Fibroblast of lung (primary cell): ENCODE measurements at regions not wholly inside any gene's neighbourhood (a gene's known extent, or its start where the extent isn't known, plus 50 kb on each side); places are given as distances from the start of the nearest gene placed in this dataset.

Experiments
- EZH2 ChIP-seq: IDR thresholded peaks from 2 replicates; pipeline ENCODE4 v1.5.1; 2012; ENCODE audit warnings: low read length, control low read depth, mild to moderate bottlenecking; ENCODE audit errors: missing control alignments
- TF ChIP-seq, protein P1 (sequence below), 2 donors: IDR thresholded peaks in 1 of 2; conservative IDR thresholded peaks in 1 of 2; 1 replicate in 1 of 2; 2 replicates in 1 of 2; pipeline ENCODE4 v1.5.1; 2011 to 2012; ENCODE audit warnings: low read length in 2 of 2, control low read depth in 1 of 2, inconsistent platforms in 1 of 2, low read depth in 1 of 2, mild to moderate bottlenecking in 1 of 2

DNA sequence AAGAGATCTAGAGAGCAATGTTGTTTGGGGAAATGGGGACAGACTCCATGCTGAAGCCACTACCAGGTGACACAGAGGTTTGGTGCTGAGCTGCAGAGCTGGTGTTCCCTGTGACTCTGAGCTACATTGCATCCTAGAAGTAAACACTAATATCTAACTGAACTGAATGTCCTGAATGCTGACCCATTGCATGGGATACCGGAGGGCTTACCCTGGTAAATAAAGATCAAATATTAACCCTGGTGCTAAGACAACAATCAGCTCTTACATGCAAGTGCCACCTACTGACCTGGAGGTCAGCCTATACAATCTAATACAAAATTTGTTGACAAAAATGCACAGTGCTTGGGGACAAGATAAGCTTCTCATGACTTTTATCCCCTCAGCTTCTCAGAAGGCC lies 851.3 kb upstream of the KCND2 start:
- TF ChIP-seq EZH2 = no peak
- TF ChIP-seq, protein P1, sequence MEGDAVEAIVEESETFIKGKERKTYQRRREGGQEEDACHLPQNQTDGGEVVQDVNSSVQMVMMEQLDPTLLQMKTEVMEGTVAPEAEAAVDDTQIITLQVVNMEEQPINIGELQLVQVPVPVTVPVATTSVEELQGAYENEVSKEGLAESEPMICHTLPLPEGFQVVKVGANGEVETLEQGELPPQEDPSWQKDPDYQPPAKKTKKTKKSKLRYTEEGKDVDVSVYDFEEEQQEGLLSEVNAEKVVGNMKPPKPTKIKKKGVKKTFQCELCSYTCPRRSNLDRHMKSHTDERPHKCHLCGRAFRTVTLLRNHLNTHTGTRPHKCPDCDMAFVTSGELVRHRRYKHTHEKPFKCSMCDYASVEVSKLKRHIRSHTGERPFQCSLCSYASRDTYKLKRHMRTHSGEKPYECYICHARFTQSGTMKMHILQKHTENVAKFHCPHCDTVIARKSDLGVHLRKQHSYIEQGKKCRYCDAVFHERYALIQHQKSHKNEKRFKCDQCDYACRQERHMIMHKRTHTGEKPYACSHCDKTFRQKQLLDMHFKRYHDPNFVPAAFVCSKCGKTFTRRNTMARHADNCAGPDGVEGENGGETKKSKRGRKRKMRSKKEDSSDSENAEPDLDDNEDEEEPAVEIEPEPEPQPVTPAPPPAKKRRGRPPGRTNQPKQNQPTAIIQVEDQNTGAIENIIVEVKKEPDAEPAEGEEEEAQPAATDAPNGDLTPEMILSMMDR (conservative IDR thresholded peaks at IDR 0.05 in 1 of 2, IDR thresholded peaks at IDR 0.05 in 1 of 2; ENCODE audit: low read depth in 1 of 2, low read length in 2 of 2) = no peak
